Right cardiac atrium (tissue), 5 donors: ENCODE measurements at regions not wholly inside any gene's neighbourhood (a gene's known extent, or its start where the extent isn't known, plus 50 kb on each side); places are given as distances from the start of the nearest gene placed in this dataset.

Experiments used
- ATAC-seq, 2 donors: fragments of 200-7000 bp; cut with Tn5 transposase; one replicate each; pipeline versions ENCODE4 v1.8.0 to v1.9.1; 2020; ENCODE audit warnings: moderate library complexity in 2 of 2, mild to moderate bottlenecking in 1 of 2
- DNase-seq, 3 donors: peaks; one replicate each; pipeline ENCODE4 v3.0.0-alpha.2; 2020
- H3K27ac ChIP-seq: one replicate; pipeline ENCODE4 v1.5.1; 2013; ENCODE audit warnings: mild to moderate bottlenecking, low read length, control low read depth, moderate library complexity
- H3K27me3 ChIP-seq: one replicate; pipeline ENCODE4 v1.6.1; 2013; ENCODE audit not compliant: control insufficient read depth, insufficient read depth
- H3K4me1 ChIP-seq: one replicate; pipeline ENCODE4 v1.6.1; 2013; ENCODE audit warnings: low read length; ENCODE audit not compliant: control insufficient read depth, insufficient read depth
- H3K4me3 ChIP-seq: one replicate; pipeline ENCODE4 v1.5.1; 2013; ENCODE audit warnings: low read length, control low read depth
- H3K9me3 ChIP-seq: one replicate; pipeline ENCODE4 v1.6.1; 2013; ENCODE audit warnings: low read length; ENCODE audit not compliant: control insufficient read depth
- WGBS: extraction: QIAGEN DNeasy Blood & Tissue Kit; methylation state at CpG from one replicate; pipeline ENCODE4 v1.1.7; 2013; 5-methylcytosine and 5-hydroxymethylcytosine counted together
- intact Hi-C, 4 donors: fragments of 100-400 bp; cut with DNase I; formaldehyde crosslinking; loops; one replicate each; pipeline versions ENCODE4 v1.11.0 to v1.14.0; 2022 to 2023
- donor health status: healthy with polysubstance abuse.
- donor health status: DM: no; HTN: yes; CAD: no.
- donor health status: DM: no; HTN: no; CAD: no.
- donor health status: DM: no; HTN: yes; CAD: no; lungs with severe emphysema.
- donor health status: DM: yes; HTN: yes; CAD: no.

- Histone ChIP-seq H3K4me1 (no peaks in the 10 kb centered on the region), H3K4me3 (no peak overlapping the region), H3K27me3 (no peaks in the 10 kb centered on the region), H3K27ac (no peak overlapping the region), H3K9me3 (no peaks in the 10 kb centered on the region)
- ATAC-seq (no peak), DNase-seq (no peak)
- intact Hi-C loops: no loop called here
Measured at GRCh38 chr6:65803186-65803585, 96.2 kb upstream of the EYS start.

- no peak overlapping the region for H3K4me3 ChIP-seq
- no peaks in the 10 kb centered on the region for H3K27me3 ChIP-seq
- intact Hi-C loops: no loop called here
- no peak for ATAC-seq
- no peak for DNase-seq
- no peaks in the 10 kb centered on the region for H3K4me1 ChIP-seq
- no peaks in the 10 kb centered on the region for H3K9me3 ChIP-seq
- H3K27ac ChIP-seq: no peak overlapping the region
Measured at GRCh38 chr6:65799389-65799788, 92.4 kb upstream of the EYS start.

- no peak overlapping the region for H3K4me3 ChIP-seq
- DNase-seq (no peak), ATAC-seq (no peak)
- no peak overlapping the region for H3K27ac ChIP-seq
- 83% methylated on average over 3 of the region's 3 CpGs for WGBS
- H3K4me1 ChIP-seq: no peaks in the 10 kb centered on the region
- intact Hi-C loops: no loop called here
- no peaks in the 10 kb centered on the region for H3K27me3 ChIP-seq
- no peaks in the 10 kb centered on the region for H3K9me3 ChIP-seq
Measured at GRCh38 chr6:65798280-65799014, 91.4 kb upstream of the EYS start.

- 84% methylated on average over 1 of the region's 1 CpG for WGBS
- H3K27me3 ChIP-seq: no peaks in the 10 kb centered on the region
- no peak overlapping the region for H3K4me3 ChIP-seq
- DNase-seq (no peak), ATAC-seq (no peak)
- no peaks in the 10 kb centered on the region for H3K9me3 ChIP-seq
- intact Hi-C loops: no loop called here
- H3K4me1 ChIP-seq: no peaks in the 10 kb centered on the region
- no peak overlapping the region for H3K27ac ChIP-seq
Measured at GRCh38 chr6:65790666-65791065, 83.6 kb upstream of the EYS start.

GRCh38 chr6:65787787-65788186 lies 80.8 kb upstream of the EYS start:
- 97% methylated on average over 34 of the region's 34 CpGs for WGBS
- Histone ChIP-seq H3K27me3 (no peaks in the 10 kb centered on the region), H3K4me1 (no peaks in the 10 kb centered on the region), H3K27ac (no peak overlapping the region), H3K4me3 (no peak overlapping the region), H3K9me3 (no peaks in the 10 kb centered on the region)
- peak in 2 of 3 donors; percentile 28 to 32 for DNase-seq
- peak in 1 of 2 donors; percentile 31 for ATAC-seq
- intact Hi-C loops: no loop called here

- DNase-seq: peak in 1 of 3 donors; percentile 36
- no peak overlapping the region for H3K27ac ChIP-seq
- H3K4me1 ChIP-seq: no peaks in the 10 kb centered on the region
- no peaks in the 10 kb centered on the region for H3K27me3 ChIP-seq
- H3K4me3 ChIP-seq: no peak overlapping the region
- WGBS: 90% methylated on average over 8 of the region's 8 CpGs
- intact Hi-C loops: no loop called here
- no peak for ATAC-seq
- H3K9me3 ChIP-seq: no peaks in the 10 kb centered on the region
Measured at GRCh38 chr6:65786815-65787214, 79.8 kb upstream of the EYS start.

- no peaks in the 10 kb centered on the region for H3K4me1 ChIP-seq
- ATAC-seq (no peak), DNase-seq (no peak)
- H3K27me3 ChIP-seq: no peaks in the 10 kb centered on the region
- H3K27ac ChIP-seq: no peak overlapping the region
- 88% methylated on average over 4 of the region's 4 CpGs for WGBS
- H3K4me3 ChIP-seq: no peak overlapping the region
- H3K9me3 ChIP-seq: no peaks in the 10 kb centered on the region
- intact Hi-C loops: no loop called here
Measured at GRCh38 chr6:65780691-65781090, 73.7 kb upstream of the EYS start.

GRCh38 chr6:65776332-65776731 lies 69.3 kb upstream of the EYS start:
- H3K27ac ChIP-seq: no peak overlapping the region
- no peaks in the 10 kb centered on the region for H3K4me1 ChIP-seq
- H3K27me3 ChIP-seq: no peaks in the 10 kb centered on the region
- no peaks in the 10 kb centered on the region for H3K9me3 ChIP-seq
- no peak for ATAC-seq
- DNase-seq: no peak
- WGBS: 49% methylated on average over 4 of the region's 4 CpGs
- intact Hi-C loops: no loop called here
- H3K4me3 ChIP-seq: no peak overlapping the region

GRCh38 chr6:65771946-65772345 lies 64.9 kb upstream of the EYS start:
- ATAC-seq: no peak
- Histone ChIP-seq H3K27ac (no peak overlapping the region), H3K9me3 (no peaks in the 10 kb centered on the region), H3K4me3 (no peak overlapping the region), H3K4me1 (no peaks in the 10 kb centered on the region), H3K27me3 (no peaks in the 10 kb centered on the region)
- 92% methylated on average over 3 of the region's 3 CpGs for WGBS
- no peak for DNase-seq
- intact Hi-C loops: no loop called here

- 76% methylated on average over 4 of the region's 4 CpGs for WGBS
- no peaks in the 10 kb centered on the region for H3K9me3 ChIP-seq
- H3K27ac ChIP-seq: no peak overlapping the region
- DNase-seq (no peak), ATAC-seq (no peak)
- no peak overlapping the region for H3K4me3 ChIP-seq
- intact Hi-C loops: no loop called here
- H3K4me1 ChIP-seq: no peaks in the 10 kb centered on the region
- no peaks in the 10 kb centered on the region for H3K27me3 ChIP-seq
Measured at GRCh38 chr6:65761890-65762289, 54.9 kb upstream of the EYS start.

- intact Hi-C loops: no loop called here
- H3K9me3 ChIP-seq: no peaks in the 10 kb centered on the region
- 62% methylated on average over 1 of the region's 1 CpG for WGBS
Measured at GRCh38 chr6:65760285-65760684, 53.3 kb upstream of the EYS start.

More at GRCh38 chr6:65760285-65760684, 53.3 kb upstream of the EYS start:
- DNase-seq: no peak
- ATAC-seq: no peak
- Histone ChIP-seq H3K4me1 (no peaks in the 10 kb centered on the region), H3K27me3 (no peaks in the 10 kb centered on the region), H3K27ac (no peak overlapping the region), H3K4me3 (no peak overlapping the region)
